CD4-positive, CD25-positive, alpha-beta regulatory T cell (primary cell): ENCODE measurements at regions not wholly inside any gene's neighbourhood (a gene's known extent, or its start where the extent isn't known, plus 50 kb on each side); places are given as distances from the start of the nearest gene placed in this dataset.
"Not testable (repeated sequence)": the region's sequence is repeated elsewhere in the genome, so short reads cannot be mapped to it uniquely, and the experiment has no call there.

Source experiments
- ATAC-seq, 2 donors: fragments of 150-1000 bp; cut with Tn5 transposase; one replicate each; pipeline ENCODE4 v1.10.0; 2021; ENCODE audit warnings: low read depth in 2 of 2, moderate number of reproducible peaks in 2 of 2, moderate library complexity in 1 of 2
- DNase-seq, 3 donors: peaks; one replicate each; pipeline versions ENCODE4 v3.0.0 to v3.0.0-alpha.2; 2012 to 2022; ENCODE audit warnings: mixed read lengths in 1 of 3
- H3K27ac ChIP-seq: one replicate; pipeline ENCODE4 v1.7.0; 2013; ENCODE audit warnings: mild to moderate bottlenecking, low read length; ENCODE audit not compliant: insufficient read depth, poor library complexity, severe bottlenecking
- H3K27me3 ChIP-seq: one replicate; pipeline ENCODE4 v1.7.0; 2013; ENCODE audit warnings: low read length; ENCODE audit not compliant: control insufficient read depth, insufficient read depth
- H3K36me3 ChIP-seq: one replicate; pipeline ENCODE4 v1.7.0; 2013; ENCODE audit warnings: mild to moderate bottlenecking, low read length, moderate library complexity; ENCODE audit not compliant: control insufficient read depth, insufficient read depth
- H3K4me1 ChIP-seq: 2 replicates; pipeline ENCODE4 v1.7.0; 2013; ENCODE audit warnings: mild to moderate bottlenecking, low read length; ENCODE audit not compliant: insufficient read depth, control insufficient read depth, poor library complexity, severe bottlenecking
- H3K4me3 ChIP-seq: one replicate; pipeline ENCODE4 v1.7.0; 2013; ENCODE audit warnings: low read depth, mild to moderate bottlenecking, low read length, moderate library complexity
- H3K9me3 ChIP-seq, 2 experiments: 1 replicate in 1 of 2; 2 replicates in 1 of 2; pipeline ENCODE4 v1.7.0; 2013; ENCODE audit warnings: low read length in 2 of 2, mild to moderate bottlenecking in 1 of 2, moderate library complexity in 1 of 2; ENCODE audit not compliant: control insufficient read depth in 2 of 2
- H3K27ac Mint-ChIP-seq, 3 donors: one replicate each; pipeline ENCODE4 v1.8.0; 2020 to 2022; ENCODE audit warnings: mild to moderate bottlenecking in 3 of 3, mixed read lengths in 3 of 3, moderate library complexity in 2 of 3
- H3K27me3 Mint-ChIP-seq: one replicate; pipeline ENCODE4 v1.8.0; 2022; ENCODE audit warnings: mild to moderate bottlenecking, mixed read lengths
- H3K36me3 Mint-ChIP-seq: one replicate; pipeline ENCODE4 v1.8.0; 2020; ENCODE audit warnings: mixed read lengths
- H3K4me1 Mint-ChIP-seq, 4 donors: one replicate each; pipeline ENCODE4 v1.8.0; 2020 to 2022; ENCODE audit warnings: mixed read lengths in 4 of 4, mild to moderate bottlenecking in 1 of 4
- H3K4me3 Mint-ChIP-seq, 4 donors: one replicate each; pipeline ENCODE4 v1.8.0; 2020 to 2022; ENCODE audit warnings: mild to moderate bottlenecking in 4 of 4, mixed read lengths in 4 of 4, moderate library complexity in 3 of 4
- H3K9me3 Mint-ChIP-seq, 7 donors: one replicate each; pipeline ENCODE4 v1.8.0; 2020 to 2022; ENCODE audit warnings: mixed read lengths in 7 of 7, mild to moderate bottlenecking in 3 of 7, moderate library complexity in 2 of 7

- H3K36me3 ChIP-seq, H3K9me3 ChIP-seq, H3K27ac ChIP-seq, H3K27me3 Mint-ChIP-seq, ATAC-seq, H3K36me3 Mint-ChIP-seq, H3K4me1 ChIP-seq, H3K4me3 Mint-ChIP-seq, H3K27me3 ChIP-seq, H3K4me1 Mint-ChIP-seq, H3K27ac Mint-ChIP-seq, H3K4me3 ChIP-seq, DNase-seq: not testable (repeated sequence)
- peaks cover 0 to 20% (median 4%) of the 10 kb centered on the region in 7 donors for H3K9me3 Mint-ChIP-seq
Observed at GRCh38 chr2:184421456-184421855, 176.9 kb upstream of the ZNF804A start.

- H3K27me3 Mint-ChIP-seq: no peaks in the 10 kb centered on the region
- H3K9me3 Mint-ChIP-seq: peaks cover 0 to 11% (median 2%) of the 10 kb centered on the region in 7 donors
- H3K36me3 Mint-ChIP-seq: no peaks in the 10 kb centered on the region
- H3K27ac Mint-ChIP-seq: no peak overlapping the region
- Histone ChIP-seq H3K36me3 (no peaks in the 10 kb centered on the region), H3K4me1 (no peaks in the 10 kb centered on the region), H3K27ac (no peak overlapping the region), H3K27me3 (no peaks in the 10 kb centered on the region), H3K9me3 (peaks cover 0 to 2% of the 10 kb centered on the region in 2 experiments), H3K4me3 (no peak overlapping the region)
- H3K4me1 Mint-ChIP-seq: no peaks in the 10 kb centered on the region
- ATAC-seq: no peak
- no peak overlapping the region for H3K4me3 Mint-ChIP-seq
- no peak for DNase-seq
Observed at GRCh38 chr2:184425083-184425482, 173.2 kb upstream of the ZNF804A start.

GRCh38 chr2:184444217-184444616 lies 154.1 kb upstream of the ZNF804A start:
- H3K4me1 Mint-ChIP-seq: no peaks in the 10 kb centered on the region
- no peaks in the 10 kb centered on the region for H3K36me3 Mint-ChIP-seq
- H3K9me3 Mint-ChIP-seq: peaks cover 0 to 5% (median 3%) of the 10 kb centered on the region in 7 donors
- H3K27me3 Mint-ChIP-seq: no peaks in the 10 kb centered on the region
- Histone ChIP-seq H3K4me1 (no peaks in the 10 kb centered on the region), H3K4me3 (no peak overlapping the region), H3K36me3 (no peaks in the 10 kb centered on the region), H3K9me3 (no peaks in the 10 kb centered on the region), H3K27me3 (no peaks in the 10 kb centered on the region), H3K27ac (no peak overlapping the region)
- no peak for ATAC-seq
- DNase-seq: no peak
- H3K27ac Mint-ChIP-seq: no peak overlapping the region
- H3K4me3 Mint-ChIP-seq: no peak overlapping the region

GRCh38 chr2:184444623-184445223 lies 153.6 kb upstream of the ZNF804A start:
- no peaks in the 10 kb centered on the region for H3K4me1 Mint-ChIP-seq
- H3K9me3 Mint-ChIP-seq: peaks cover 0 to 5% (median 3%) of the 10 kb centered on the region in 7 donors
- DNase-seq: no peak
- Histone ChIP-seq H3K4me1 (no peaks in the 10 kb centered on the region), H3K27ac (no peak overlapping the region), H3K4me3 (no peak overlapping the region), H3K9me3 (no peaks in the 10 kb centered on the region), H3K36me3 (no peaks in the 10 kb centered on the region), H3K27me3 (no peaks in the 10 kb centered on the region)
- no peaks in the 10 kb centered on the region for H3K36me3 Mint-ChIP-seq
- ATAC-seq: no peak
- no peaks in the 10 kb centered on the region for H3K27me3 Mint-ChIP-seq
- H3K4me3 Mint-ChIP-seq: no peak overlapping the region
- H3K27ac Mint-ChIP-seq: no peak overlapping the region

GRCh38 chr2:184449760-184450159 lies 148.6 kb upstream of the ZNF804A start:
- Mint-ChIP-seq H3K27ac (no peak overlapping the region), H3K27me3 (no peaks in the 10 kb centered on the region), H3K4me3 (no peak overlapping the region), H3K4me1 (no peaks in the 10 kb centered on the region), H3K9me3 (peaks cover 0 to 8% (median 3%) of the 10 kb centered on the region in 7 donors), H3K36me3 (no peaks in the 10 kb centered on the region)
- Histone ChIP-seq H3K4me1 (no peaks in the 10 kb centered on the region), H3K36me3 (no peaks in the 10 kb centered on the region), H3K9me3 (no peaks in the 10 kb centered on the region), H3K27me3 (no peaks in the 10 kb centered on the region), H3K4me3 (no peak overlapping the region), H3K27ac (no peak overlapping the region)
- no peak for DNase-seq
- no peak for ATAC-seq

- Histone ChIP-seq H3K36me3 (no peaks in the 10 kb centered on the region), H3K27ac (no peak overlapping the region), H3K4me3 (no peak overlapping the region), H3K27me3 (no peaks in the 10 kb centered on the region), H3K4me1 (no peaks in the 10 kb centered on the region), H3K9me3 (no peaks in the 10 kb centered on the region)
- ATAC-seq: no peak
- no peak for DNase-seq
- peaks cover 0 to 7% (median 4%) of the 10 kb centered on the region in 7 donors for H3K9me3 Mint-ChIP-seq
- no peaks in the 10 kb centered on the region for H3K27me3 Mint-ChIP-seq
- no peaks in the 10 kb centered on the region for H3K36me3 Mint-ChIP-seq
- H3K27ac Mint-ChIP-seq: no peak overlapping the region
- H3K4me1 Mint-ChIP-seq: no peaks in the 10 kb centered on the region
- no peak overlapping the region for H3K4me3 Mint-ChIP-seq
Observed at GRCh38 chr2:184452907-184453306, 145.4 kb upstream of the ZNF804A start.

- no peaks in the 10 kb centered on the region for H3K4me1 Mint-ChIP-seq
Observed at GRCh38 chr2:184455624-184456023, 142.7 kb upstream of the ZNF804A start.

GRCh38 chr2:184456693-184457092 lies 141.6 kb upstream of the ZNF804A start:
- H3K36me3 Mint-ChIP-seq, H3K9me3 Mint-ChIP-seq, H3K4me3 Mint-ChIP-seq, H3K4me3 ChIP-seq, ATAC-seq, H3K36me3 ChIP-seq, H3K27me3 ChIP-seq, H3K9me3 ChIP-seq, H3K27me3 Mint-ChIP-seq, H3K27ac Mint-ChIP-seq, DNase-seq, H3K4me1 Mint-ChIP-seq, H3K4me1 ChIP-seq, H3K27ac ChIP-seq: not testable (repeated sequence)

More at GRCh38 chr2:184455624-184456023, 142.7 kb upstream of the ZNF804A start:
- Mint-ChIP-seq H3K27me3 (no peaks in the 10 kb centered on the region), H3K9me3 (peaks cover 0 to 7% (median 3%) of the 10 kb centered on the region in 7 donors), H3K27ac (no peak overlapping the region), H3K36me3 (no peaks in the 10 kb centered on the region), H3K4me3 (no peak overlapping the region)
- no peaks in the 10 kb centered on the region for H3K4me1 ChIP-seq
- no peaks in the 10 kb centered on the region for H3K36me3 ChIP-seq
- ATAC-seq (no peak), DNase-seq (no peak)
- no peaks in the 10 kb centered on the region for H3K9me3 ChIP-seq
- H3K27me3 ChIP-seq: no peaks in the 10 kb centered on the region
- H3K4me3 ChIP-seq: no peak overlapping the region
- H3K27ac ChIP-seq: no peak overlapping the region
